ENCODE measurements at regions not wholly inside any gene's neighbourhood (a gene's known extent, or its start where the extent isn't known, plus 50 kb on each side); places are given as distances from the start of the nearest gene placed in this dataset.

GRCh38 chr15:54687628-54688027 is 509.1 kb downstream of the RSL24D1 start:
- TF ChIP-seq EZH2 (IDR thresholded peaks at IDR 0.05; ENCODE audit: borderline replicate concordance) (no peak), CTCF (IDR thresholded peaks at IDR 0.05; ENCODE audit: poor library complexity) (no peak), EZH2phosphoT487 (IDR thresholded peaks at IDR 0.05; ENCODE audit: low read depth, severe bottlenecking, unreplicated experiment) (no peak)
- Histone ChIP-seq H3K9me3 (ENCODE audit: low read depth) (no peaks in the 10 kb centered on the region), H3K79me2 (no peaks in the 10 kb centered on the region), H3K4me1 (ENCODE audit: insufficient read depth) (no peaks in the 10 kb centered on the region), H3K36me3 (replicated peaks; ENCODE audit: insufficient read depth, low read depth) (no peaks in the 10 kb centered on the region), H3K4me3 (no peak overlapping the region), H3K9me2 (replicated peaks; ENCODE audit: insufficient read depth) (no peaks in the 10 kb centered on the region), H4K20me1 (ENCODE audit: insufficient read depth, poor library complexity, severe bottlenecking) (no peaks in the 10 kb centered on the region), H3K4me2 (no peak overlapping the region), H3K27me3 (no peaks in the 10 kb centered on the region), H2AFZ (no peak overlapping the region), H3K27ac (no peak overlapping the region)
- WGBS (ENCODE audit: low lambda C conversion rate, missing lambda C conversion rate), result 52% methylated on average over 10 of the region's 10 CpGs
- DNase-seq (ENCODE audit: low spot score), result no peak

Data from hepatocyte (in vitro differentiated cells).